ENCODE measurements at regions not wholly inside any gene's neighbourhood (a gene's known extent, or its start where the extent isn't known, plus 50 kb on each side); places are given as distances from the start of the nearest gene placed in this dataset.

GRCh38 chr7:124423863-124424262 lies 341.7 kb downstream of the GPR37 start (continued):
- no peak for TF ChIP-seq HOXB13 (CRISPR knock-in tag; IDR thresholded peaks at IDR 0.05; ENCODE audit: low read depth)
- no peak for TF ChIP-seq NFE2L2 (conservative IDR thresholded peaks at IDR 0.05; ENCODE audit: low read length)

GRCh38 chr7:124422081-124422480 lies 343.5 kb downstream of the GPR37 start:
- H3K4me3 ChIP-seq = no peak overlapping the region
- POLR2A ChIA-PET = no interaction called here
- CTCF ChIA-PET = no interaction called here
- FAIRE-seq = no peak
- H3K27ac ChIP-seq = no peak overlapping the region
- DNase-seq (ENCODE audit: low read depth in 1 of 2, low spot score in 1 of 2) = no peak
- no peaks in the 10 kb centered on the region for H3K9me3 ChIP-seq
- 43% methylated on average over 3 of the region's 3 CpGs for WGBS (ENCODE audit: missing lambda C conversion rate)
- TF ChIP-seq KDM1A (IDR thresholded peaks at IDR 0.05; ENCODE audit: low read depth) (no peak), EHMT2 (IDR thresholded peaks at IDR 0.05; ENCODE audit: low read depth) (no peak), RARB (CRISPR knock-in tag; IDR thresholded peaks at IDR 0.05) (no peak), SREBF2 (IDR thresholded peaks at IDR 0.05) (no peak), JUNB (IDR thresholded peaks at IDR 0.05) (no peak), ZFP36 (IDR thresholded peaks at IDR 0.05; ENCODE audit: borderline replicate concordance, partially characterized antibody) (no peak), NR3C1 (IDR thresholded peaks at IDR 0.05) (no peak), TP53 (CRISPR knock-in tag; IDR thresholded peaks at IDR 0.05) (no peak), RAD21 (conservative IDR thresholded peaks at IDR 0.05 in 1 of 2, IDR thresholded peaks at IDR 0.05 in 1 of 2) (no peak), EHF (CRISPR knock-in tag; IDR thresholded peaks at IDR 0.05) (no peak), RFX5 (IDR thresholded peaks at IDR 0.05) (no peak), SMC3 (IDR thresholded peaks at IDR 0.05) (no peak), ELK1 (IDR thresholded peaks at IDR 0.05; ENCODE audit: low read depth, low read length) (no peak), POLR2AphosphoS2 (conservative IDR thresholded peaks at IDR 0.05; ENCODE audit: low read length) (no peak), USF2 (IDR thresholded peaks at IDR 0.05) (no peak), HOXA7 (CRISPR knock-in tag; IDR thresholded peaks at IDR 0.05) (no peak), HES2 (IDR thresholded peaks at IDR 0.05) (no peak), NFE2L2 (conservative IDR thresholded peaks at IDR 0.05; ENCODE audit: low read length) (no peak)
- no peak for ATAC-seq
- H3K4me2 ChIP-seq = no peak overlapping the region
- H3K4me1 ChIP-seq = no peaks in the 10 kb centered on the region

- TF ChIP-seq USF2 (IDR thresholded peaks at IDR 0.05) (no peak), RCOR1 (IDR thresholded peaks at IDR 0.05; ENCODE audit: low read depth, low read length) (no peak), JUNB (IDR thresholded peaks at IDR 0.05) (no peak), RARB (CRISPR knock-in tag; IDR thresholded peaks at IDR 0.05) (no peak)
- ATAC-seq (no peak), FAIRE-seq (no peak), DNase-seq (ENCODE audit: low read depth in 1 of 2, low spot score in 1 of 2) (no peak)
- Histone ChIP-seq H3K4me2 (no peak overlapping the region), H3K27ac (no peak overlapping the region), H3K4me1 (no peaks in the 10 kb centered on the region), H3K9me3 (no peaks in the 10 kb centered on the region), H3K4me3 (no peak overlapping the region)
- 65% methylated on average over 2 of the region's 2 CpGs for WGBS (ENCODE audit: missing lambda C conversion rate)
- ChIA-PET POLR2A (no interaction called here), CTCF (no interaction called here)
Observed at GRCh38 chr7:124420367-124420766, 345.2 kb downstream of the GPR37 start.

GRCh38 chr7:124413029-124413428 lies 352.6 kb downstream of the GPR37 start:
- POLR2A ChIA-PET = no interaction called here
- CTCF ChIA-PET = no interaction called here

More at GRCh38 chr7:124413029-124413428, 352.6 kb downstream of the GPR37 start:
- ATAC-seq (no peak), FAIRE-seq (no peak), DNase-seq (ENCODE audit: low read depth in 1 of 2, low spot score in 1 of 2) (no peak)
- TF ChIP-seq HOXB13 (CRISPR knock-in tag; IDR thresholded peaks at IDR 0.05; ENCODE audit: low read depth) (no peak), CBX2 (IDR thresholded peaks at IDR 0.05; ENCODE audit: borderline replicate concordance, low read depth) (no peak), SREBF2 (IDR thresholded peaks at IDR 0.05) (no peak), ZC3H11A (IDR thresholded peaks at IDR 0.05) (no peak), EHF (CRISPR knock-in tag; IDR thresholded peaks at IDR 0.05) (no peak), EP300 (IDR thresholded peaks at IDR 0.05) (no peak), FOSB (CRISPR knock-in tag; IDR thresholded peaks at IDR 0.05) (no peak), TFCP2L1 (CRISPR knock-in tag; IDR thresholded peaks at IDR 0.05) (no peak), HDAC2 (IDR thresholded peaks at IDR 0.05) (no peak)
- no peak overlapping the region for H3K4me3 ChIP-seq
- H3K9me3 ChIP-seq = no peaks in the 10 kb centered on the region
- no peak overlapping the region for H3K27ac ChIP-seq
- WGBS (ENCODE audit: missing lambda C conversion rate) = 12% methylated on average over 3 of the region's 3 CpGs
- no peaks in the 10 kb centered on the region for H3K4me1 ChIP-seq
- no peak overlapping the region for H3K4me2 ChIP-seq

Measured in A549 (cell line).